Fibroblast of lung (primary cell): ENCODE measurements at regions not wholly inside any gene's neighbourhood (a gene's known extent, or its start where the extent isn't known, plus 50 kb on each side); places are given as distances from the start of the nearest gene placed in this dataset.

Source experiments
- DNase-seq, 2 donors: peaks; one replicate each; pipeline versions ENCODE4 v3.0.0 to v3.0.0-alpha.2; 2010; ENCODE audit warnings: low read depth in 2 of 2
- H2AFZ ChIP-seq: 2 replicates; pipeline ENCODE4 v1.5.1; 2012; ENCODE audit warnings: low read length, control low read depth, inconsistent platforms
- H3K27ac ChIP-seq: 2 replicates; pipeline ENCODE4 v1.5.1; 2011; ENCODE audit warnings: low read length, control low read depth; ENCODE audit not compliant: insufficient read depth
- H3K27me3 ChIP-seq: 2 replicates; pipeline ENCODE4 v1.5.1; 2011; ENCODE audit warnings: mild to moderate bottlenecking, low read length; ENCODE audit not compliant: control insufficient read depth, insufficient read depth
- H3K36me3 ChIP-seq: 2 replicates; pipeline ENCODE4 v1.5.1; 2011; ENCODE audit warnings: low read length; ENCODE audit not compliant: control insufficient read depth, insufficient read depth
- H3K4me1 ChIP-seq: 2 replicates; pipeline ENCODE4 v1.5.1; 2011; ENCODE audit warnings: low read length; ENCODE audit not compliant: control insufficient read depth, insufficient read depth; ENCODE audit errors: extremely low read depth
- H3K4me2 ChIP-seq: 2 replicates; pipeline ENCODE4 v1.5.1; 2011; ENCODE audit warnings: low read length, control low read depth; ENCODE audit not compliant: insufficient read depth; ENCODE audit errors: extremely low read depth
- H3K4me3 ChIP-seq, 4 experiments: fragments of 200-600 bp in 1 of 4; sonication (generic) in 1 of 4; replicated peaks in 1 of 4; 2 replicates each; pipeline ENCODE4 v1.5.1; 2011 to 2016; ENCODE audit warnings: low read length in 4 of 4, low read depth in 3 of 4, mild to moderate bottlenecking in 3 of 4, control low read depth in 2 of 4, inconsistent platforms in 1 of 4, mixed read lengths in 1 of 4; ENCODE audit not compliant: insufficient read depth in 1 of 4; ENCODE audit errors: control extremely low read depth in 1 of 4
- H3K79me2 ChIP-seq: 2 replicates; pipeline ENCODE4 v1.5.1; 2012; ENCODE audit warnings: mild to moderate bottlenecking, low read length, inconsistent platforms; ENCODE audit not compliant: control insufficient read depth, insufficient read depth
- H3K9ac ChIP-seq: 2 replicates; pipeline ENCODE4 v1.5.1; 2011; ENCODE audit warnings: mild to moderate bottlenecking, low read length, control low read depth; ENCODE audit not compliant: insufficient read depth
- H3K9me3 ChIP-seq: 2 replicates; pipeline ENCODE4 v1.5.1; 2012; ENCODE audit warnings: low read depth, low read length; ENCODE audit not compliant: control insufficient read depth, insufficient read depth
- H4K20me1 ChIP-seq: 2 replicates; pipeline ENCODE4 v1.5.1; 2011; ENCODE audit warnings: low read length; ENCODE audit not compliant: control insufficient read depth, insufficient read depth; ENCODE audit errors: extremely low read depth
- EZH2 ChIP-seq: IDR thresholded peaks from 2 replicates; pipeline ENCODE4 v1.5.1; 2012; ENCODE audit warnings: low read length, control low read depth, mild to moderate bottlenecking; ENCODE audit errors: missing control alignments
- TF ChIP-seq, protein P1 (sequence below), 2 donors: IDR thresholded peaks in 1 of 2; conservative IDR thresholded peaks in 1 of 2; 1 replicate in 1 of 2; 2 replicates in 1 of 2; pipeline ENCODE4 v1.5.1; 2011 to 2012; ENCODE audit warnings: low read length in 2 of 2, control low read depth in 1 of 2, inconsistent platforms in 1 of 2, low read depth in 1 of 2, mild to moderate bottlenecking in 1 of 2

DNA sequence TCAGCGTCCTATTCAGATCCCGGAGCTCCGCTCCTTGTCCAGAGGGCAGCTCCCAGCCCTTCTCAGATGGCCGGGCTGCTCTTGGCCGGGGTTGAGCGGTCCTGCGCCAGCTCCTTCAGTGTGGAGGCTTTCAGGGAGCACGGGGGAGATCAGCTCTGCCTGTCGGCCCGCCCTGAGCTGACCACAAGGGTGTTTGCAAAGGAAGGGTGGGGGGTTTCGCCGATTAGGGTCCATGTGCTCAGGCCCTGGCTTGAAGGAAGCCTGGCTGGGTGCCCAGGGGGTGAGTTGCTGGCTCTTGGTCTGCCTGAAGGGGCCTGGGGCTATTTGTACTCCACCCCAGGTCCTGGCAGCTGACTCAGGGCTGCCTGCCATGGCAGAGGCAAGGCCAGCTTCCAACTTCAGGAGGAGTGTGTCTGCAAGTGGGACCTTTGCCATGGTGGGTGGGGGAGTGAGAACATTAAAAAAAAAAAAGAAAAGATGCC is 250.1 kb upstream of the KLF4 start:
- TF ChIP-seq EZH2, result no peak
- TF ChIP-seq, protein P1, sequence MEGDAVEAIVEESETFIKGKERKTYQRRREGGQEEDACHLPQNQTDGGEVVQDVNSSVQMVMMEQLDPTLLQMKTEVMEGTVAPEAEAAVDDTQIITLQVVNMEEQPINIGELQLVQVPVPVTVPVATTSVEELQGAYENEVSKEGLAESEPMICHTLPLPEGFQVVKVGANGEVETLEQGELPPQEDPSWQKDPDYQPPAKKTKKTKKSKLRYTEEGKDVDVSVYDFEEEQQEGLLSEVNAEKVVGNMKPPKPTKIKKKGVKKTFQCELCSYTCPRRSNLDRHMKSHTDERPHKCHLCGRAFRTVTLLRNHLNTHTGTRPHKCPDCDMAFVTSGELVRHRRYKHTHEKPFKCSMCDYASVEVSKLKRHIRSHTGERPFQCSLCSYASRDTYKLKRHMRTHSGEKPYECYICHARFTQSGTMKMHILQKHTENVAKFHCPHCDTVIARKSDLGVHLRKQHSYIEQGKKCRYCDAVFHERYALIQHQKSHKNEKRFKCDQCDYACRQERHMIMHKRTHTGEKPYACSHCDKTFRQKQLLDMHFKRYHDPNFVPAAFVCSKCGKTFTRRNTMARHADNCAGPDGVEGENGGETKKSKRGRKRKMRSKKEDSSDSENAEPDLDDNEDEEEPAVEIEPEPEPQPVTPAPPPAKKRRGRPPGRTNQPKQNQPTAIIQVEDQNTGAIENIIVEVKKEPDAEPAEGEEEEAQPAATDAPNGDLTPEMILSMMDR (conservative IDR thresholded peaks at IDR 0.05 in 1 of 2, IDR thresholded peaks at IDR 0.05 in 1 of 2; ENCODE audit: low read depth in 1 of 2, low read length in 2 of 2), result no peak
- Histone ChIP-seq H2AFZ (no peak overlapping the region), H3K27me3 (no peaks in the 10 kb centered on the region), H3K4me3 (no peak overlapping the region), H3K4me2 (no peak overlapping the region), H3K9me3 (no peaks in the 10 kb centered on the region), H3K79me2 (no peaks in the 10 kb centered on the region), H3K36me3 (no peaks in the 10 kb centered on the region), H4K20me1 (no peaks in the 10 kb centered on the region), H3K27ac (peak overlapping the region; percentile 56), H3K4me1 (peaks cover 30% of the 10 kb centered on the region), H3K9ac (no peak overlapping the region)
- peak; percentile 70 to 91 for DNase-seq

GRCh38 chr9:107738789-107739188 is 249.2 kb upstream of the KLF4 start:
- Histone ChIP-seq H2AFZ (no peak overlapping the region), H3K79me2 (no peaks in the 10 kb centered on the region), H4K20me1 (no peaks in the 10 kb centered on the region), H3K9me3 (no peaks in the 10 kb centered on the region), H3K9ac (peak overlapping the region; percentile 62), H3K4me2 (peak overlapping the region; percentile 73), H3K27ac (peak overlapping the region; percentile 97), H3K4me3 (no peak overlapping the region), H3K4me1 (peaks cover 30% of the 10 kb centered on the region), H3K36me3 (no peaks in the 10 kb centered on the region), H3K27me3 (no peaks in the 10 kb centered on the region)
- TF ChIP-seq, protein P1 (conservative IDR thresholded peaks at IDR 0.05 in 1 of 2, IDR thresholded peaks at IDR 0.05 in 1 of 2; ENCODE audit: low read depth in 1 of 2, low read length in 2 of 2), result no peak
- no peak for TF ChIP-seq EZH2
- DNase-seq, result peak; percentile 21 to 45

DNA sequence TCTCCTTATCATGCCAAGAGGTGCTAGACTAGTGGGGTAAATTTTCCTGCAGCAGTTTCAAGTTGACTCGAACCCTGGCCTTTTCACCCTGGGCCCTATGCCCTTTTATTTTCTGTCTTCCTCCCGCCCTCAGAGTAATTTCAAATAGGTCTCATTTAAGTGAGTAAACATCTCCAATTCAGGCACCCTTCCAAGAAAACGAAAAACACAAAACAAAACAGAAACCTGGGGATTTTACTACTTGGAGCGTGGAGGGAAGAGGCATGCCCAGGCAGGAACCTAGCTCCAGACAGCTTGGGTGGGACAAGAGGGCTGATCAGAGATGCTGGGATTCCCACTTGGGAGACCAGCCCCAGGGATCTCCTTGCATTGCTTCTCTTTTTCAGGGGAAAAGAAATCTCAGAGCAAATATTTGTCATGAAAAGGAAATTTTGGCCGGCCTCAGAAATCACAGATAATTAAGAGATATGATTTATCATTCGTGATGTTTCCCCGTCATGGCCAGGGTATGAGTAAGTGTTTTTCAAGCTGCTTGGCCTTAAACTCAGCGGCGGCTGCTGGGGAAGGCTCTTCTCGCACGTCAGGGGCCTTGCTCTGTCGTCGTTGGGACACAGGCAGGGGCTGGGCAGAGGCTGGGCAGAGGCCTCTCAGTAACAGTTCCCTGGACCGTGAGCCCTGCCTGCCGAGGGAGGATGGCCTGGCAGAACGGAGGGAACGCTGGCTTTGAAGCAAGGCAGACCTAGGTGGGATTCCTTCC is 248.6 kb upstream of the KLF4 start:
- peaks cover 34% of the 10 kb centered on the region for H3K4me1 ChIP-seq
- no peak overlapping the region for H2AFZ ChIP-seq
- H3K36me3 ChIP-seq, result no peaks in the 10 kb centered on the region
- peak overlapping the region; percentile 62 for H3K9ac ChIP-seq
- peak overlapping the region; percentile 73 for H3K4me2 ChIP-seq
- H3K27me3 ChIP-seq, result no peaks in the 10 kb centered on the region
- H3K79me2 ChIP-seq, result no peaks in the 10 kb centered on the region
- no peaks in the 10 kb centered on the region for H4K20me1 ChIP-seq
- TF ChIP-seq, protein P1 (conservative IDR thresholded peaks at IDR 0.05 in 1 of 2, IDR thresholded peaks at IDR 0.05 in 1 of 2; ENCODE audit: low read depth in 1 of 2, low read length in 2 of 2), result peak in 1 of 2 donors; percentile 11
- no peak for TF ChIP-seq EZH2
- H3K4me3 ChIP-seq, result no peak overlapping the region
- no peaks in the 10 kb centered on the region for H3K9me3 ChIP-seq
- H3K27ac ChIP-seq, result peak overlapping the region; percentile 97
- DNase-seq, result peak; percentile 93 to 95
